OCI-LY7 (cell line): ENCODE measurements at regions not wholly inside any gene's neighbourhood (a gene's known extent, or its start where the extent isn't known, plus 50 kb on each side); places are given as distances from the start of the nearest gene placed in this dataset.

Source experiments
- CTCF ChIP-seq: fragments of 200-600 bp; sonication (generic); conservative IDR thresholded peaks from 2 replicates; pipeline ENCODE4 v1.5.1; 2014; ENCODE audit warnings: mild to moderate bottlenecking, antibody characterized with exemption, low read length, moderate library complexity, mixed read lengths
- EZH2phosphoT487 ChIP-seq: fragments of 200-600 bp; sonication (generic); IDR thresholded peaks from 2 replicates; pipeline ENCODE4 v1.6.1; 2018; ENCODE audit warnings: low read depth, borderline replicate concordance, mild to moderate bottlenecking, mixed run types, antibody characterized with exemption, low read length, moderate library complexity, mixed read lengths

- TF ChIP-seq CTCF = peak; percentile 40
- no peak for TF ChIP-seq EZH2phosphoT487
Measured at GRCh38 chr13:23512762-23513395, 57.3 kb upstream of the TNFRSF19 start.
